Activated T-cell treated with anti-CD3 and anti-CD28 coated beads, Interleukin-2, amount 50 U/mL, for 48 hours (primary cell): ENCODE measurements at regions not wholly inside any gene's neighbourhood (a gene's known extent, or its start where the extent isn't known, plus 50 kb on each side); places are given as distances from the start of the nearest gene placed in this dataset.

Source experiments
- DNase-seq, 2 experiments: peaks; one replicate each; pipeline ENCODE4 v3.0.0-alpha.2; 2020

- no peak for DNase-seq
These were observed 87.3 kb downstream of the ERCC5 start for GRCh38 chr13:102933122-102933521.

- no peak for DNase-seq
These were observed 86.5 kb downstream of the ERCC5 start for GRCh38 chr13:102932331-102932730.

- no peak for DNase-seq
These were observed 84.7 kb downstream of the ERCC5 start for GRCh38 chr13:102930566-102930965.

GRCh38 chr13:102928941-102929675, 83.3 kb downstream of the ERCC5 start:
- DNase-seq: no peak
